ENCODE measurements at regions not wholly inside any gene's neighbourhood (a gene's known extent, or its start where the extent isn't known, plus 50 kb on each side); places are given as distances from the start of the nearest gene placed in this dataset.
"Not testable (repeated sequence)": the region's sequence is repeated elsewhere in the genome, so short reads cannot be mapped to it uniquely, and the experiment has no call there.

DNA sequence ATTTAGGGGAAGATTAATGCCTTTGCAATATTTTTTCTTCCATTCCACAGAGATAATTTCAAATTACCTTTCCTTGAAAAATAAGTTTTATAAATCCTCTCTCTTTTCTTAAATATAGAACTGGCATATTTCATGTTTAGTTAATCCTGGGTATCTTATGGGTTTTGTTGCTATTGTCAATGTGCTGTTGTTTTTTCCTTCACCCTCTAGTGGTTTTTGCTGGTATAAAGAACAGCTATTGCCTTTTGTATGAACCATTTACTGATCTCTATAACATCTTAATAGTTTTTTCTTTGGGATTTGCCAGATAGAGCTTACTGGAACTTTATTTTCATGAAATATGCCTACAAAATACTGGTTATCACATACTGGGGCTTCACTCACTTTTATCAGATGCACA is 359.6 kb upstream of the DPPA4 start:
- peaks cover 12% of the 10 kb centered on the region for H3K36me3 Mint-ChIP-seq
- no peak overlapping the region for H3K4me3 Mint-ChIP-seq
- no peak overlapping the region for H3K27ac Mint-ChIP-seq
- H3K9me3 Mint-ChIP-seq: peaks cover 14% of the 10 kb centered on the region
- DNase-seq (ENCODE audit: low spot score): no peak
- H3K27me3 Mint-ChIP-seq: peaks cover 0 to 7% of the 10 kb centered on the region in 2 donors
- ATAC-seq: no peak
- H3K4me1 Mint-ChIP-seq (ENCODE audit: low read depth in 2 of 2): no peaks in the 10 kb centered on the region

DNA sequence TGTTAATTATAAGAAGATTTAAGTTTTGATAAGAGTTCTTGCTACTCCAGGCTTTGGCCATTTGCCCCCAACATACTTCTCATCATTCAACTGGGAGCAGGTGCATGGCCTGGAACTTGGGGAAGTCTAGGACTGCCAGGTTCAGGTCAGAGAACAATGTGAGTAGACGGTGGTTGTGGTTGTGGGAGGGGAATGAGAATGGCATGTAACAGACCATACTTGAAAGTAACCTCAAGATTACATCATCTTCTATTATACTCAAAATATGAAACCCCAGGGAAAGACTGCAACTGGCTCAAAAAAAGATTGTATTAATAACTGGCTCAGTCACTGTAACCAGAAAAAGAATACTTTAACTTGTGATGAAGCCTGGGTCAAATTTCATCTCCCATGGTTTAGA is 364.9 kb upstream of the DPPA4 start:
- Mint-ChIP-seq H3K4me1 (ENCODE audit: low read depth in 2 of 2) (no peaks in the 10 kb centered on the region), H3K27ac (no peak overlapping the region), H3K36me3 (no peaks in the 10 kb centered on the region), H3K4me3 (no peak overlapping the region), H3K27me3 (no peaks in the 10 kb centered on the region), H3K9me3 (peaks cover 7% of the 10 kb centered on the region)
- peak in 1 of 2 donors; percentile 64 for ATAC-seq
- no peak for DNase-seq (ENCODE audit: low spot score)

DNA sequence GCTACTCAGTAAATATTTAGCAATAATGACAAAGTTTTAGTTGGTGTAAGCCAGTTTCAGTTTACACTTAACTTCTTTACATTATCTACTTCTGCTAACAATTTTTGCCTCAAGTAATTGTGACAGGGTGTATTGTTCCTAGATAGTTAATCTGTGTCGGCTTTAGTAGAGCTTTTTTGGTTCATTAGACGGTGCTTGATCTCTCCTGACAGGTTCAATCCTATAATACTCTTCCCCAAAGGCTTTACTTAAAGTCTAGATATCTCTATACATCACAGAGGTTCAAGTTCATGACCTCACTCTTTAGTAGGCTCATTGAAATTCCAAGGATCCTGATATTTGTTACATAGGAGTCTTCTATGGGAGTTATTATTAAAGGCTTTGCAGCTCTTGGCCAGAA is 365.6 kb upstream of the DPPA4 start:
- H3K36me3 Mint-ChIP-seq: no peaks in the 10 kb centered on the region
- no peaks in the 10 kb centered on the region for H3K4me1 Mint-ChIP-seq (ENCODE audit: low read depth in 2 of 2)
- ATAC-seq: no peak
- no peak overlapping the region for H3K4me3 Mint-ChIP-seq
- no peaks in the 10 kb centered on the region for H3K27me3 Mint-ChIP-seq
- peaks cover 4% of the 10 kb centered on the region for H3K9me3 Mint-ChIP-seq
- H3K27ac Mint-ChIP-seq: no peak overlapping the region
- DNase-seq (ENCODE audit: low spot score): no peak

DNA sequence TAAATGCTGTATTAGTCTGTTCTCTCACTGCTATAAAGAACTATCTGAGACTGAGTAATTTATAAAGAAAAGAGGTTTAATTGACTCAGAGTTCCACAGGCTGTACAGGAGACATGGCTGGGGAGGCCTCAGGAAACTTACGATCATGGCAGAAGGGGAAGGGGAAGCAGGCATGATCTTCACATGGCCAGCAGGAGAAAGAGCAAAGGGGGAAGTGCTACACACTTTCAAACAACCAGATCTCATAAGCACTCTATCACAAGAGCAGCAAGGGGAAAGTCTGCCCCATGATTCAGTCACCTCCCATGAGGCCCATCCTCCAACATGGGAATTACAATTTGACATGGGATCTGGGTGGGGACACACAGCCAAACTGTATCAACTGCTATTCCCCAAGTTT is 367.8 kb upstream of the DPPA4 start:
- H3K27me3 Mint-ChIP-seq: peaks cover 0 to 11% of the 10 kb centered on the region in 2 donors
- ATAC-seq; H3K27ac Mint-ChIP-seq; H3K4me3 Mint-ChIP-seq; H3K4me1 Mint-ChIP-seq (ENCODE audit: low read depth in 2 of 2); H3K36me3 Mint-ChIP-seq; DNase-seq (ENCODE audit: low spot score); H3K9me3 Mint-ChIP-seq: not testable (repeated sequence)

DNA sequence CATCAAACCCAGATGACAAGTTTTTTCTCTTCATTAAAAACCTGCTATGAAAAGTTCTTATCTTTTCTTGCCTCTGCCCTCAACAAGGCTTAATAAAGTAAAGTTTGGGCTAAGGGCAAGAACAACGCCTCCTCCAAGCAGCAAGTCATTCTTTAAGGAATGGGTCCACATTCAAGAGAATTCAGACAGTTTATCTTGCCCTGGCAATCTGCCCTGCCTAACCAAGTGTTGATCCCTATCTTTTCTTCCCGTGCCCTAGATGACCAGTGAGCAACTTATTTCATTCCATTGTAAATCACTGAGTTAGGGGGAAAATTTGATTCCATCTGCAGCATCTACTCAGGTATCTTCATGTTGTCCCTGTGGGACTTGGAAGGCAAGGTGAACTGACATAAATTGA is 370.3 kb upstream of the DPPA4 start:
- Mint-ChIP-seq H3K9me3 (peaks cover 13% of the 10 kb centered on the region), H3K27me3 (peaks cover 0 to 16% of the 10 kb centered on the region in 2 donors), H3K27ac (no peak overlapping the region), H3K36me3 (no peaks in the 10 kb centered on the region), H3K4me3 (no peak overlapping the region), H3K4me1 (ENCODE audit: low read depth in 2 of 2) (no peaks in the 10 kb centered on the region)
- DNase-seq (ENCODE audit: low spot score) (no peak), ATAC-seq (no peak)

DNA sequence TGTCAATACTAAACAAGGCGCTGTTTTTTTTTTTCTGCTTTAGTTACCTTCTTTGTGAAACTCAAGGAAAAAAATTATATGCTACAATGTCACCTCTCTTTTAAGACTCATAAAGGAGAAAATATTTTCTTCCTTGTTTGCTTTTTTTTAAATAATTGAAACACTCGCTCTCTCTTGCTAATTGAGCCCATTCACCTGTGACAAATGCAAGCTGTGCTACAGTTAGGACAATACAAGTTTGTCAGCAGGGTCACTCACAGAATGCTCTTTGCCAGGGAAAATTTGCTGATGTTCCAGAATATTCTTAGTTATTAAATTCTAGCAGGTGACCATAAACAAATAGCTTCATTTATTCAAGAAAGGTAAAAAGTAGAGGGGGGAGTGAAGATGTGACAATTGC is 375.9 kb upstream of the DPPA4 start:
- Mint-ChIP-seq H3K4me1 (ENCODE audit: low read depth in 2 of 2) (no peaks in the 10 kb centered on the region), H3K4me3 (no peak overlapping the region), H3K27me3 (peaks cover 13 to 35% of the 10 kb centered on the region in 2 donors), H3K9me3 (peaks cover 11% of the 10 kb centered on the region), H3K27ac (no peak overlapping the region), H3K36me3 (no peaks in the 10 kb centered on the region)
- no peak for DNase-seq (ENCODE audit: low spot score)
- no peak for ATAC-seq

DNA sequence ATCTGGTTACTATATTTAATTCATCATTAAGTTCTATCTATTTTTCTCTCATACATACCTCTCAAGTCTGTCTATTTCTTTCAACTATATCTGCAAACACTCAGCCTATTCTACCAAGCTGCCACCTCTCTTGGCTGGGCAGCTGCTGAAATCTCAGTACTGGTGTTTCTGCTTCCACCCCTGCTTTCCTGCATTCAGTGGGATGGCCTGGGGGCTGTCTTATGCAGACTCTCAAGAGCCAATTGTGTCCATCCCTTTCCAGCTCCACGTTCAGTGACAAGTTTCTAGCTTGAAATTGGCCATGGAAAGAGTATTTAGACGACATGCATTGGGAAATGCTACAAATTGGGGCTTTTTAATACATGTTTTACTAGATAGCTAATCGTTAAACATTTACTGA is 378.4 kb upstream of the DPPA4 start:
- Mint-ChIP-seq H3K9me3 (peaks cover 2% of the 10 kb centered on the region), H3K27me3 (peaks cover 13 to 31% of the 10 kb centered on the region in 2 donors), H3K27ac (no peak overlapping the region), H3K4me1 (ENCODE audit: low read depth in 2 of 2) (no peaks in the 10 kb centered on the region), H3K36me3 (no peaks in the 10 kb centered on the region), H3K4me3 (no peak overlapping the region)
- ATAC-seq (no peak), DNase-seq (ENCODE audit: low spot score) (no peak)

DNA sequence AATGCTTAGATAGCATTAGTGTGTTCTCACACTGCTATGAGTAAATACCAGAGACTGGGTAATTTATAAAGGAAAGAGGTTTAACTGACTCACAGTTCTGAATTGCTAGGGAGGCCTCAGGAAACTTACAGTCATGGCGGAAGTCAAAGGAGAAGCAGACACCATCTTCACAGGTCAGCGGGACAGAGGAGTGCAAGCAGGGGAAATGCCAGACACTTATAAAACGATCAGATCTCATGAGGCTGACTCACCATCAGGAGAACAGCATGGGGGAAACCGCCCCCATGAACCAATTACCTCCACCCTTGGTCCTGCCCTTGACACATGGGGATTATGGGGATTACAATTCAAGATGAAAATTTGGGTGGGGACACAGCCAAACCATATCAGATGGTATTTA is 381.5 kb upstream of the DPPA4 start:
- no peak for ATAC-seq
- no peak for DNase-seq (ENCODE audit: low spot score)
- H3K36me3 Mint-ChIP-seq: no peaks in the 10 kb centered on the region
- no peak overlapping the region for H3K27ac Mint-ChIP-seq
- H3K4me3 Mint-ChIP-seq: no peak overlapping the region
- H3K9me3 Mint-ChIP-seq: no peaks in the 10 kb centered on the region
- no peaks in the 10 kb centered on the region for H3K4me1 Mint-ChIP-seq (ENCODE audit: low read depth in 2 of 2)
- peaks cover 11 to 31% of the 10 kb centered on the region in 2 donors for H3K27me3 Mint-ChIP-seq

DNA sequence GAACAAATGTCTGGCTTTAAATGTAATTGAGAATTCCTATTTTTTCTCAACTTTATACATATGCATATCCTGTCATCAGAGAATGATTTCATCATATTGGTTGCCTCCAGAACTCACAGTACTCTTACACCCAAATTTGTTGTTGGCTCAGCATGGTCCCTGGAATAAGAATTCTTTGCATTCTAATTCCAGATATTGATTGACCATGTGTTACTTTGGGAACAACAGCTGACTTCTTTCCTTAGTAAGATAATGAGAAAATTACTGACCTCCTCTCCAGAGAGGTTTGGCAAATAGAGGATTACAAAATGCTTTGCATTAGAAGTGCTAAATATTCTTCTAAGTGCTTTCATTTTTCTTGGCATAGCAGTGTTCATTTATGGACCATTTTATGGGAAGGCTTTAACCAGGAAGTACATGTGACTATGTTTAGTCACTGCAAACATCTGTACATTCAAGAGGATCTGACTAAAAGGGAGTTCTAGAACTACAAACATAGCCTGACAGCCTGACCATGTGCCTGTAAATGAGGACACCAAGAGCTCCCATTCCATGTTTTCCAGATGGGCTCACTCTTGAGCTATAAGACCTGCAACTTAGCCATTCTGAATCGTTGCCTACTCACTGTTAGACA is 391.6 kb upstream of the DPPA4 start:
- H3K27ac Mint-ChIP-seq: no peak overlapping the region
- no peak for DNase-seq (ENCODE audit: low spot score)

DNA sequence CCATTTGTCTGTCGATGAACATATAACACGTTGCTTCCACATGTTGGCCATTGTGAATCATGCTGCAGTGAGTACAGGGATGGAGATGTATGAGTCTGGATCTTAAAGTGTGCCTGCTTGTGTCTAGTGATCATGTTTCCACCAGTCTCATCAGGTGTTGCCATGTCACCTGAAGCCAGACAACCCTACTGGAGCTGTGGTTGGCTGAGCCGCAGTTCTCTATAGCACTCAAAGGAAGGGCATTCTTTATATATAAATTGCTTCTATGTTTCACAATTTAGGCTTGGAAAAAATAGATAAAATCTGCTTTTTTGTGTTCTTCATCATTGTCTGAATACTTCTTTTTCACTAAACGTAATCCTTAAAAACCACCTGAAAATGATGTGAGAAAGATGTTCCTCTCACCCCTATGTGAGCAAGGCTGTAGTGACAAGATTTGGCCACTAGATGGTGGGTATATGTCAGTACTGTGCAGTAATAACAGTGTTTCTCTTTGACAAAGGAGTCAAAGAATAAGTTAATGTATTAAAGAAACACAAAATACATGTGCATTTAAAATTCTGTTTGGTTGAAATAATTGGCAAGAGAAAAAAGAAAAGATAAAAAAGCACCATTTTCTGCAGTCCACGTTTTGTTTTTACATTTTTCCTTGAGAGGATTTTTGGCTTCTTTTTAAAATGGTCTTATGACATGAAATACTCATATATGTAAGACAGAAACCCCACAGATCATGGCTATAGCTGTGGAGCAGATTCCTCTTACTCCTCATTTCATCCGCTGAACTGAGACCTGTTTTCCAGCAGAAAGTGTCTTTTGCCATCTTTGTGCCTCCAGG is 394.5 kb upstream of the DPPA4 start:
- Mint-ChIP-seq H3K4me3 (no peak overlapping the region), H3K36me3 (peaks cover 5% of the 10 kb centered on the region), H3K9me3 (no peaks in the 10 kb centered on the region), H3K27me3 (no peaks in the 10 kb centered on the region), H3K27ac (no peak overlapping the region), H3K4me1 (ENCODE audit: low read depth in 2 of 2) (no peaks in the 10 kb centered on the region)
- ATAC-seq (peak; percentile 77 to 80), DNase-seq (ENCODE audit: low spot score) (peak; percentile 72)

More for the DNA sequence above, 391.6 kb upstream of the DPPA4 start:
- H3K36me3 Mint-ChIP-seq: no peaks in the 10 kb centered on the region
- no peaks in the 10 kb centered on the region for H3K27me3 Mint-ChIP-seq
- no peak overlapping the region for H3K4me3 Mint-ChIP-seq
- no peaks in the 10 kb centered on the region for H3K4me1 Mint-ChIP-seq (ENCODE audit: low read depth in 2 of 2)
- H3K9me3 Mint-ChIP-seq: no peaks in the 10 kb centered on the region
- no peak for ATAC-seq

DNA sequence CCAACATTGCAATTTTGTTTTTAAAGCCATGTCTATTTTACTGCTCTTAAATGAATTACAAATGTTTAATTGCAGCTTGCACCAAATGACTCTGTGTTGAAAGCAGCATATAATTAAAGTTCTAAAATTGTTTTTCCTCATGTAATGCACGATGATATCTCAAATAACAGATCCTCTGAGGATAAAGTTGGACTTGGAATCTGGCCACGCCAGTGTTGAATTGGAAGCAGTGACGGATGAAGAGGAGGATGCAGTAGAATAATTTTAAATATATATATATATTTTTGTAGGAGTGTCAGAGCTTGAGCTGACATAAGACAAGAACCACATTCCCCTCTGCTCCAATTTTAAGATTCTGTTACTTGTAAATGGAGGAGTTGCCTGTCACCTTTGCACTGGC is 406.6 kb upstream of the DPPA4 start:
- Mint-ChIP-seq H3K4me3 (no peak overlapping the region), H3K27me3 (peaks cover 0 to 5% of the 10 kb centered on the region in 2 donors)

DNA sequence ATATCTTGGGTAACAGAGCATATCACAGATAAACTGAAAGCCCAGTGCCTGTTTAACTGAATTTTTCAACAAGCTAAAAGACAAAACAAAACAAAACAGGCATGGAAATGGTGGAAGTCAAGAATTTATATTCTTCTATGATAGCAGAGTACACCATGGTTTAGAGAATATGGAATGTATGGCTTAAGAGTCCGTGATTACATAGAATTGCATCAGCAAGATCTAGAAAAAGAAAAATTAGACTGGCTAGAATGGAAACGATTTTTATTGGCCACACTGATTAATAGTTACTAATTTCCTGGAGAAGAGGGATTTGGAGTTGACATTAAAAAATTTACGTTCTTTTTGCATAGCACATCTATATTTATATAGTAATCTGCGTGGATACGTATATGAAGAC is 435.2 kb upstream of the DPPA4 start:
- no peak for ATAC-seq
- Mint-ChIP-seq H3K36me3 (peaks cover 14% of the 10 kb centered on the region), H3K27me3 (no peaks in the 10 kb centered on the region), H3K4me3 (no peak overlapping the region), H3K27ac (no peak overlapping the region), H3K9me3 (peaks cover 12% of the 10 kb centered on the region), H3K4me1 (ENCODE audit: low read depth in 2 of 2) (peaks cover 4 to 6% of the 10 kb centered on the region in 2 donors)
- no peak for DNase-seq (ENCODE audit: low spot score)

More for the DNA sequence above, 406.6 kb upstream of the DPPA4 start:
- H3K4me1 Mint-ChIP-seq (ENCODE audit: low read depth in 2 of 2): no peaks in the 10 kb centered on the region
- DNase-seq (ENCODE audit: low spot score) (no peak), ATAC-seq (no peak)
- H3K9me3 Mint-ChIP-seq: peaks cover 3% of the 10 kb centered on the region
- no peak overlapping the region for H3K27ac Mint-ChIP-seq
- peaks cover 4% of the 10 kb centered on the region for H3K36me3 Mint-ChIP-seq

DNA sequence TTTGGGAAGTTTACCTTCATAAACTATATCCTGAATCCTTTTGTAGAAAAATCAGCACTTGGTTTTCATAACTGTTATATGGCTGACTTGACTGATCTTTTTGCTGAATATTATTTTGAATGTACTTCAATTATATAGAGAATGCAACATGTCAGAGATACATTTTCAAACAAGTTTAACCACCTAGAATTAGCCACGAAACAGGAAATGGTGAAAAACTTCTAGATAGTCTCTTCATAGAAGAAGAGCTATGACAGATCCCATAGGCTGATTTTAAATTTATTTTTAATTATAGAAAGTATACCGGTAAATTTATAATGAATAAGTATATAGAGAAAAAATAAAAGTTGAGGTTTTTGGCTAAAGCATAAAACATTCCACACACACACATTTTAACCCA is 436.8 kb upstream of the DPPA4 start:
- Mint-ChIP-seq H3K4me1 (ENCODE audit: low read depth in 2 of 2) (peaks cover 4 to 6% of the 10 kb centered on the region in 2 donors), H3K4me3 (no peak overlapping the region), H3K36me3 (peaks cover 14% of the 10 kb centered on the region), H3K9me3 (peaks cover 10% of the 10 kb centered on the region), H3K27ac (peak overlapping the region in 1 of 2 donors; percentile 78), H3K27me3 (no peaks in the 10 kb centered on the region)
- DNase-seq (ENCODE audit: low spot score) (no peak), ATAC-seq (no peak)

DNA sequence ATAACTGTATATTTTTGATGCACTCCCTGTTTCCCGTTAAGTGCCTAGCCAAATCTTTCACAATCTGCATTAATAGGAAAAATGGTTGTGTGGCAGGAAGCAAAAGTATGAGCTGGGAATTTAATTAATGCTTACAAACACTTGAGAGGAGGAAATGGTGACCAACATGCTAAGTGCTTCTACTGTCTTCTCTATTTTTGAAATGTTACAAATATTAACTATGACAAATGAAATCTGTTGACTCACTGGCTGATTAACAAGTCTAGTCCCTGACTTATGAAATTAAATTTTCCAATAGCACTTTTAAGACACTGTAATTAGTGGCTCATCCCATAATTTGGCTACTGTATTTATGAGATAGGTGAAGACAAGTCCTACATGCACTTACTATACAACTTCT is 446.9 kb upstream of the DPPA4 start:
- no peak overlapping the region for H3K27ac Mint-ChIP-seq
- ATAC-seq (no peak), DNase-seq (ENCODE audit: low spot score) (no peak)
- H3K9me3 Mint-ChIP-seq: no peaks in the 10 kb centered on the region
- no peak overlapping the region for H3K4me3 Mint-ChIP-seq
- peaks cover 2 to 11% of the 10 kb centered on the region in 2 donors for H3K4me1 Mint-ChIP-seq (ENCODE audit: low read depth in 2 of 2)
- peaks cover 9% of the 10 kb centered on the region for H3K36me3 Mint-ChIP-seq
- H3K27me3 Mint-ChIP-seq: peaks cover 0 to 6% of the 10 kb centered on the region in 2 donors
